ENCODE measurements at regions not wholly inside any gene's neighbourhood (a gene's known extent, or its start where the extent isn't known, plus 50 kb on each side); places are given as distances from the start of the nearest gene placed in this dataset.
"Not testable (repeated sequence)": the region's sequence is repeated elsewhere in the genome, so short reads cannot be mapped to it uniquely, and the experiment has no call there.

- no peak overlapping the region for H3K4me3 ChIP-seq (ENCODE audit: low read depth, low read length)
- no peak for TF ChIP-seq CTCF (IDR thresholded peaks at IDR 0.05; ENCODE audit: low read depth, low read length)
Measured at GRCh38 chr15:89024418-89024817, 63.8 kb upstream of the ABHD2 start.

- TF ChIP-seq CTCF (IDR thresholded peaks at IDR 0.05; ENCODE audit: low read depth, low read length), result no peak
Measured at GRCh38 chr15:89026167-89026566, 62.1 kb upstream of the ABHD2 start.

GRCh38 chr15:89028036-89028435 lies 60.2 kb upstream of the ABHD2 start:
- TF ChIP-seq CTCF (IDR thresholded peaks at IDR 0.05; ENCODE audit: low read depth, low read length), result no peak
- no peak overlapping the region for H3K4me3 ChIP-seq (ENCODE audit: low read depth, low read length)

More at GRCh38 chr15:89026167-89026566, 62.1 kb upstream of the ABHD2 start:
- H3K4me3 ChIP-seq (ENCODE audit: low read depth, low read length), result no peak overlapping the region

GRCh38 chr15:89030311-89030710 lies 57.9 kb upstream of the ABHD2 start:
- no peak for TF ChIP-seq CTCF (IDR thresholded peaks at IDR 0.05; ENCODE audit: low read depth, low read length)
- H3K4me3 ChIP-seq (ENCODE audit: low read depth, low read length), result no peak overlapping the region

GRCh38 chr15:89031637-89032285 lies 56.5 kb upstream of the ABHD2 start:
- not testable (repeated sequence) for H3K4me3 ChIP-seq (ENCODE audit: low read depth, low read length)

GRCh38 chr15:89034305-89034704 lies 54.0 kb upstream of the ABHD2 start:
- no peak for TF ChIP-seq CTCF (IDR thresholded peaks at IDR 0.05; ENCODE audit: low read depth, low read length)
- H3K4me3 ChIP-seq (ENCODE audit: low read depth, low read length), result no peak overlapping the region

- TF ChIP-seq CTCF (IDR thresholded peaks at IDR 0.05; ENCODE audit: low read depth, low read length), result no peak
- no peak overlapping the region for H3K4me3 ChIP-seq (ENCODE audit: low read depth, low read length)
Measured at GRCh38 chr15:89035150-89035549, 53.1 kb upstream of the ABHD2 start.

- no peak overlapping the region for H3K4me3 ChIP-seq (ENCODE audit: low read depth, low read length)
- TF ChIP-seq CTCF (IDR thresholded peaks at IDR 0.05; ENCODE audit: low read depth, low read length), result no peak
Measured at GRCh38 chr15:89035658-89036057, 52.6 kb upstream of the ABHD2 start.
